GM18867 (cell line): ENCODE measurements at regions not wholly inside any gene's neighbourhood (a gene's known extent, or its start where the extent isn't known, plus 50 kb on each side); places are given as distances from the start of the nearest gene placed in this dataset.
"Not testable (repeated sequence)": the region's sequence is repeated elsewhere in the genome, so short reads cannot be mapped to it uniquely, and the experiment has no call there.

Experiments used
- ATAC-seq: cut with Tn5 transposase; IDR thresholded peaks from one replicate; pipeline ENCODE4 v1.9.1; 2021; ENCODE audit warnings: mild to moderate bottlenecking, moderate library complexity; ENCODE audit not compliant: unreplicated experiment

DNA sequence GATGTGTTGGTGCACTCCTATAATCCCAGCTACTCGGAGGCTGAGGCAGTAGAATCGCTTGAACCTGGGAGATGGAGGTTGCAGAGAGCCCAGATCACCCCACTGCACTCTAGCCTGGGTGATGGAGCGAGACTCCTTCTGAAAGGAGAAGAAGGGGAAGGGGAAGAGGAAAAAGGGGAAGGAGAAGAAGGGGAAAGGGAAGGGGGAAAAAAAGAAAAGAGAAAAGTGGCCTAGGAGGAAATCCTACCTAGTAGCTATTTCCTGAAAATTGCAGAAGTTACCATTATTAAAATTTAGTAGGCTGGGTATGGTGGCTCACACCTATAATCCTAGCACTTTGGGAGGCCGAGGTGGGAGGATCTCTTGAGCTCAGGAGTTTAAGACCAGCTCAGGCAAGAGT is 67.4 kb downstream of the ARRDC3 start:
- ATAC-seq: no peak

DNA sequence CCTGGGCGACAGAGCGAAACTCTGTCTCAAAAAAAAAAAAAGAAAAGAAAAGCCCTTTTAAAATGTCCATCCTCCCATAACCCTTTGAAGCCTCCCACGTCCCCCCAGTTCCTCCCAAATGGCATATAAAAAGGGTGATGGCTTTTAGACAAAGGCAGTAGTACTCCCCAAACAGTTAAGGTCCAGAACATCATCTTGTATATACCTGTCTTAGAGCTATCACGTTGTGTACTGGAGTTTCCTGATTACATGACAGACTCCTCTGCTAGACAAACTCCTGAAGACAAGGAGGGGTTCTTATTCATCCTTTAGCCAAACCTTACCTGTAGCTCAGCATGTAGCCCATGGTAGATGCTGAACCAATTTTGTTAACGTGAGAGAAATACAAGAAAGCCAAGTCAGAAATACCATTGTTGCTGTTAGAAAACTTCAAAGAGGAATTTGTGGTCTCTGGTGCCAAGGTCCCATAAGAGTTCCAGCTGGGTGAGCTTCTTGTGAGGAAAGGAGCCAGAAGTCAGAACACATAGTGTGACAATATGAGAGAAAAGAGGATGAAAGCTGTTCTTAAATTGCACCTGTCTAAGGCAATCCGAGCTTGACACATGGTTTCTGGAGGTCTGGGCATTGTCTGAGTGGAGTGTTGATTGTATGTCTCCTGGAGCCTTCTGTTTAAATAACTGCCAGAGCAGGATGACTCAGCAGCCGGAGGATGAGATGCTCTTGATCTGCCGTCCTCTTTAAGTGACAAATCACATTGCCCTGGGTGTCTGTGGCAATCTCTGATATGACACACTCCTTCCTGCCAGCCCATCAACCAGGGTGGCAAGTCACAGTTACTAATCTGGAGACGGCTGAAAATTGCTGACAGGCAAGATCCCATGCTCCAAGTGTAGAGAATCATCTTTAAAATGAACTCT is 69.1 kb downstream of the ARRDC3 start:
- peak; percentile 53 for ATAC-seq

DNA sequence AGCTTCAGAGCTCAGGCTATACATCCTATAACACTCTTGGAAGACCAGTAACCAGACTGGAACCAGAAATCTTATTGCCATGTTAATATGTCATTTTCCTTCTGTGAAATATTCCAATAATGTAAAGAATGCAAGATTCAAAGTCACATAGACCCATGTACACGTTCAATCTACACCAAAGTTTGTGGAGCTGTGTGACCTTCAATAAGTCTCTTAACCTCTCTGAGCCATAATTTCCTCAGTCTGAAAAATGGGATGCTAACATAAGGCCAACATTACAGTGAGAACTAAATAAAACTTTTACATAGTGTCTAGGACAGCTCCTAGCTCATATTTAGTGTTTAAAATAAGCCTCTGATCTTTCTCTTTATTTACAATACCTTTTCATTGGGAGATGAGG is 70.4 kb downstream of the ARRDC3 start:
- no peak for ATAC-seq

DNA sequence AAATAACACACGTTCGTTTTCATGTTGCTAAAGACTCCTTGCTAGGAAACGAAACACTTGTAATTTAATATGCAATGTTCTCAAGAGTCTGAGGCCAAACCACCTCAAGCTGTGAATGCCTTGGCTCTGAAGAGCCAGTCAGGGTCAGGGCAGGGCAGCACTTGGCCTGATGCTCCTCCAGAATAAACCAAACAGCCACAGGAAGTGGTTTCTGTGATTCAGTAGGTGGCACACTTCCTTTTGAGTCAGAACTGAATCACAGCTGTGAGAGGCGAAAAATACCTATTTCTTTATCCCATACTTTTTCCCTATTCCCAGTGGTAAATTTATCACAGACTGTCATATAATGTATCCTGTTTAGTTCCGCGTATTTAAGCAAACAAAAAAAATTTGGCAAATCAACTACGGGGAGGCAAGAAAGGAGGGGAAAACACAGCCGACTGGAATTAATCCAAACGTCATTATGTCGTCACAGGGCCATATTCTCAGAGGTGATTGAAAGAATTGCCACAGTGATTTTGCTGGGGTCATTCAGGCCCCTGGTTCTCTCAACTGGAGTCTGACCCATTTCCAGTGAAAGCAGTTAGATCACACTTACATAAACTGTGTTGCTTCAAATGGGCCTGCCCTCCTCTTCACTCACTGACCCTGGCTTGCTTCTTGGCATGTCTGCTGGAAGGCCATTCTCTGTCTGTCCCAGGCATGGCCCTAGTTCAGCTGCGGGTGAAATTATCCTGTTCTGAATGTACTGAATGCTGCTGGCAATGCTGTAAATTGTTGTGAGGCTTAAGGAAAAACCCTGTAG is 71.2 kb downstream of the ARRDC3 start:
- peak; percentile 97 for ATAC-seq

DNA sequence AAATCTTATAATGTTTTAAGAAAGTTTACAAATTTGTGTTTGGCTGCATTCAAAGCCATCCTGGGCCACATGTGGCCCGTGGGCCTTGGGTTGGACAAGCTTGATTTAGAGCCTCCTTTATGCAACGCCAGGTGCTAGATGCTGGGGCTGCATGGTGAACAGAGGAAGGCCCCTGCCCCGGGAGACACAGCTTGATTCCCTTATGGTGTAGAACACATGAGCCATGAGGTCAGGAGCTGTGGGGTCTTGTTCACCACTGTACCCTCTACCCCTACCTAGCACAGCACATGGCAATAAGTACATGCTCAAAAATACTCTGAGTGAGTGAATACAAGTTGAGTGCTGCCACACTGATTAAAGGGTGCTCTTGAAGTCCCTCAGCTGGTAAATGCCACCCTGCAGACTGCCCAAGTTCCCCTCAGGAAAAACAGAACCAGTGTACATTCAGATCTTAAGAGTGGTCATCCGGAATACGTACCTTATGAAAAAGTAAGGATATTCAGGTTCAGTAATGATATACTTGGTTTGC is 71.9 kb downstream of the ARRDC3 start:
- ATAC-seq: peak; percentile 19

DNA sequence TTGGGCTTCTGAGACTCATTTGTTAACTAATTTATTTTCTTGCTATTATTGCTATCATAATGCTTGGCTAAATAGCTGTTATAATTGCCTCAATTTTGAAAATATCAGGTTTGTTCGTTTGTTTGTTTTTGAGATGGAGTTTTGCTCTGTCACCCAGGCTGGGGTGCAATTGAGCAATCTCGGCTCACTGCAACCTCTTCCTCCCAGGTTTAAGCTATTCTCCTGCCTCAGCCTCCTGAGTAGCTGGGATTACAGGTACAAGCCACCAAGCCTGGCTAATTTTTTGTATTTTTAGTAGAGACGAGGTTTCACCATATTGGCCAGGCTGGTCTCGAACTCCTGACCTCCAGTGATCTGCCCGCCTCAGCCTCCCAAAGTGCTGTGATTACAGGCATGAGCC is 75.0 kb downstream of the ARRDC3 start:
- ATAC-seq: not testable (repeated sequence)

DNA sequence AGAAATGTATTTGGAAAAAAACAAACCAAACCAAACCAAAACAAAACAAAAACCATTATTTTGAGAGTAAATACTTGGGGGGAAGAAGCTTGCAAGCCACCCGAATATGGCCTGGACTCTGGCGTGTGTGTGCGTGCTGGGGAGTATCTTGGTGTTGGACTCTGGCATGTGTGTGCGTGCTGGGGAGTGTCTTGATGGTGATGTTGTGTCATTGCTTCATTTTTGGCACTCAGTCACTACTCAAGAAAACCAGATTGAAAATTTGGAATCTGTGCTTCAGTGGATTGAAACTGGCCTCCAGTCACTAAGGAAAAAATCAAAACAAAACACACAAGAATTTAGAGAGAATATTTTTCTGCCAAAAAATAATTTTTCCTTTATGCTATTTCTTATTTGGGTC is 76.1 kb downstream of the ARRDC3 start:
- ATAC-seq: no peak

DNA sequence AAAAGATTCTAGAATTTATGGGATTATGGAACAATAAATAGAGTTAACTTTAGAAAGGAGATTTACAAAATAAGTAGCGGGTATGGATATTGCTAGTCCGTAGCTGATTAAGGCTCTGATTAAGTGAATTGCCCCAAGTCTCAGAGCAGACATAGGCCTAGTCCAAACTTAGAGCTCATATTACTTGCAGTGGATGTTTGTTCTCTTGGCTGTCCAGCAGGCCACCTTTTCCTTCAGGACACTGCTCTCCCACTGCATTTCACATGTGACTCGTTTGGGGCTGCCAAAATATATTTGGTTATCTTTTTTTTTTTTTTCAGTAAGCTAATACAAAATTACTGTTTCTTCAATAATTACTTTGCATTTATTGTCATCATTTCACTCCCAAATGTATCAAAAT is 76.6 kb downstream of the ARRDC3 start:
- no peak for ATAC-seq

DNA sequence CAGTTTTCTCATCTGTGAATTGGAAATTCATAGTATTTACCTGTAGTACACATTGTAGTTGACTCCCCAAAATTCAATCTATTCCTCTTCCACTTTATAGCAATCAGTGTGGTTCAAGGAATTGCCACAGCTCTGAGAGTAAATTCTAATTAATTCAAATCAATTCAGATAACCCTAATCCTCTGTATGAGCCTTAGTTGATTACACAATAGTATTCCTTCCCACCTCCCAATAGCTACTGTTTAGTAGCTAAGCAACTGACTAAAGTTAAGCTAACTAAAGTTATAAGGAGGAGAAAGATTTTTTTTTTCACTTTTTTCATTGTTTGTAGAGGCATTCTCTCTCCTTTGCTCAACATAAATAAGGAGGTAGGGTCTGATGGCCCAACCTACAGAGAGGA is 77.5 kb downstream of the ARRDC3 start:
- ATAC-seq: no peak

DNA sequence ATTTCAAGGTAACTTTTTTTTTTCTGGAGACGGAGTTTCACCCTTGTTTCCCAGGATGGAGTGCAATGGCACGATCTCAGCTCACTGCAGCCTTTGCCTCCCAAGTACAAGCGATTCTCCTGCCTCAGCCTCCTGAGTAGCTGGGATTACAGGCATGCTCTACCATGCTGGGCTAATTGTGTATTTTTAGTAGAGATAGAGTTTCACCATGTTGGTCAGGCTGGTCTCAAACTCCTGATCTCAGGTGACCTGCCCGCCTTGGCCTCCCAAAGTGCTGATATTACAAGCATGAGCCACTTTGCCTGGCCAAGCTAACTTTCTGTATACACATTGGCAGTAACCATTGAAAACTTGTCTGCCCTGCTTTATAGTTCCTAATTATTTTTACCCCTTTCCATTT is 79.1 kb downstream of the ARRDC3 start:
- ATAC-seq: not testable (repeated sequence)

DNA sequence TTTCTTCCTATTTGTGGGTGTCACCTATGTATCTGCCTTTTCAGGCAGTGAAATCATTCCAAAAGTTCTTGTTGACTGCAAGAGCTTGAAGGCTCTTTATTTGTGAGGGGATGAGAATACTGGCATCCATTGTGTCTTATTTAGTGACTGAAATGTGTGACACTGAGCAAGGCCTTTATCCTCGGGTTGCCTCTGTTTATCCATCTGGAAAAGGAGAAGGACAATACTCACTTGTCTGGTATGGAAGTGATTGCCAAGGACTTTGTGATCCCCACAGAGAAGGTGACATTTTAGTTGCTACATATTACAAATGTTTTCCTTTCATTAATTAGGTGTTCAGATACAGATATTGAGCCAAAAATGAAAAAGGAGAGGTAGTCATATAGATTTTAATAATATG is 80.2 kb downstream of the ARRDC3 start:
- no peak for ATAC-seq

DNA sequence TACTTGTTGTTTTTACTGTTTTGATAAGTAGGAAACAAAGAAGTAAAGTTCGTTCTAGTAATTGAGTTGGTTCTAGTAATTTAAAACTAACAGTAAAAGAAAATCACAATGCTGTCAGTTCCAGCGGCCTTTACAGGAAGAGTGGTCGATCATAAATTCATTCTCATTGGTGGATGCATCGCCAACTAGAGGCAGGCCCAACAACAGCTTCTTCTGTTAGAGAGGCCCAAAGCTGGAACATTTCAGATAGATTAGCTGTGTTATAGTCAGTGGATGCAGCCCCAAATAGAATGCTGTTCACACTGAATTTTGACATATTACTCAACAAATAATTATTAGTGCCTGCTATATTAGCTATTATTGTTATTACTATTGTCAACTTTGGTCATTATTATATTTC is 80.8 kb downstream of the ARRDC3 start:
- ATAC-seq: no peak

DNA sequence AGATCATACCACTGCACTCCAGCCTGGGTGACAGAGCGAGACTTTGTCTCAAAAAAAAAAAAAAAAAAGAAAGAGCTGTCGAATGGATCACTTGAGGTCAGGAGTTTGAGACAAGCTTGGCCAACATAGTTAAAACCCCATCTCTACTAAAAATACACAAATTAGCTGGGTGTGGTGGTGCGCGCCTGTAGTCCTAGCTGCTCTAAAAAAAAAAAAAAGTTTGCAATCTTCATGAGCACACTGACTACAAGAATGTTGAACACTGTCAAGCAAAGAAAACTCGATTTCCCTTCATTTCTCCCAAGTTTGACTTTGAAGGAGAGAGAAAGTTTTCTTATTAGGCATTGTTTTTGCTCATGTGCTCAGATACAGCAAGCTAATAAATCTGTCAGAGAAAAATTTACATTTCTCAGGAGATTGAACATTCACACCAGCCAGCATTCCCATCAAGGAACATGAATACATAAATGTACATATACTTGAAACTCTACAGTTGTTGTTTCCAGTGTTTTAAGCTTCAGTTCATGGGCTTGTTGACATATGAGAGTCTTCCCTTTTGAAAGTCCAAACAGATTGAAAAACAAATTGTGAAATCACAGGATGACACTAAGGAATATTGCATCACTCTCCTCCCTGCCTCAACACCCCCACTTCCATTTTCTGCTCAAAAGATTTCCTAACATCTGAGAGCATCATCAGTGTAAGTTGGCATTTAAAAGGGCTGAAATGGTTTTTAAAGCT is 81.8 kb downstream of the ARRDC3 start:
- no peak for ATAC-seq

DNA sequence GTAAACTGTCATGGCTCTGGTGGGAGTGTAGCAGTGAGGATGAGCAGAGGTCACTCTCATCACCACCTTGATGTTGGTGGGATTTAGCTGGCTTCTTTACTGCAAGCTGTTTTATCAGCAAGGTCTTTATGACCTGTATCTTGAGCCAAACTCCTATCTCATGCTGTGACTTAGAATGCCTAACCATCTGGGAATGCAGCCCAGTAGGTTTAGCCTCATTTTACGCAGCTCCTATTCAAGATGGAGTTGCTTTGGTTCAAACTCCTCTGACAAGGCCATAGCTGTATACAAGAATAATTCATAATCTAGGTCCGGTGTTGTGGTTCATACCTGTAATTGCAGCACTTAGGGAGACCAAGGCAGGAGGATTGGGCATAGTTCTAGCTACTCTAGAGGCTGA is 85.1 kb downstream of the ARRDC3 start:
- no peak for ATAC-seq

DNA sequence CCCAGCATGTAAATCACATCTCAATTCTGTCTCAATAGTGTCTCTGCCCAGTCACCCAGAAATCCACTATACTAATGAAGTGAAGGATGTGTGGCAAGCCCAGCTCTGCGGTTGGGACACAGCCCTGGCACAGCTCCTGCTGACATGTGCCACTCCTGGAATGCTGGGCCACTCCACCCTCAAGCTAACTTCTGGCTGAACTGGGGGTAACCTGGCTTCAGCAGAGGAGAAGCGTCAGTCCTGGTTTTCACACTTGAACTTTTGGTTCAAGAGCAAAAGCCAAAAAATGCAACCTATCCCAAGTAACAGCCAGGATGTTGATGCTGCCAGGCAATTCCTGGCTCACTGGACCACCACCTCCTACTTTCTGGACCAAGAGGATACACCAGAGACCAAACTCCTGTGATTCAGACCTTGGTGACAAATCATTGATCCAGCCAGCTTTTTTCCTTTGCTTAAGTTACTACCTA is 86.4 kb downstream of the ARRDC3 start:
- no peak for ATAC-seq

DNA sequence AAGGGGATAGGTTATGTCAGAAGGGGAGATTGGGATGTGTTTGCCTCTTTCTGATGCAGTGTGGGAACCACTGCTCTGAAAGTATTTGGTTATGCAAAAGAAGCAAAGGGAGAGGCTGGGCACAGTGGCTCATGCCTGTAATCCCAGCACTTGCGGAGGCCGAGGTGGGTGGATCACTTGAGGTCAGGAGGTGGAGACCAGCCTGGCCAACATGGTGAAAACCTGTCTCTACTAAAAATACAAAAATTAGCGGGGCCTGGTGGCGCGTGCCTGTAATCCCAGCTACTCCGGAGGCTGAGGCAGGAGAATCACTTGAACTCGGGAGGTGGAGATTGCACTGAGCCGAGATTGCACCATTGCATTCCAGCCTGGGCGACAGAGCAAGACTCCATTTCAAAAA is 87.0 kb downstream of the ARRDC3 start:
- not testable (repeated sequence) for ATAC-seq

DNA sequence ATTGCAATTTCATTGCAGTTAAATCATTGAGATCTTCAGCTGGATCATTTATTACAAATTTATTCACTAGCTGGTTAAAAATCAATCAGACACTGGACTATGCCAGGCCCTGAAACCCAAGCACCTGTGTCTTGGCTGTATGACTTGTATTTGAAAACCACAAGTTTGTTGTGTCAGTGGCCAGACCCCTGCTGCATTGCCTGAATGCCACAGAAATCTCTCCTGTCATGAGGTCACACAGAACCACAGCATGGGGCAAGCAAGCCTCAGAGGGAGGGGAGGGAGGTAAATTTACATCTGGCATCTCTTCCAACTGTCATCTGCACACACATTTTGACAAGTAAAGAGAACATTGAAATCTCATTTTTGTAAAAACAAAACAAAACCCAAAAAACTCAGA is 90.0 kb downstream of the ARRDC3 start:
- ATAC-seq: peak; percentile 99

DNA sequence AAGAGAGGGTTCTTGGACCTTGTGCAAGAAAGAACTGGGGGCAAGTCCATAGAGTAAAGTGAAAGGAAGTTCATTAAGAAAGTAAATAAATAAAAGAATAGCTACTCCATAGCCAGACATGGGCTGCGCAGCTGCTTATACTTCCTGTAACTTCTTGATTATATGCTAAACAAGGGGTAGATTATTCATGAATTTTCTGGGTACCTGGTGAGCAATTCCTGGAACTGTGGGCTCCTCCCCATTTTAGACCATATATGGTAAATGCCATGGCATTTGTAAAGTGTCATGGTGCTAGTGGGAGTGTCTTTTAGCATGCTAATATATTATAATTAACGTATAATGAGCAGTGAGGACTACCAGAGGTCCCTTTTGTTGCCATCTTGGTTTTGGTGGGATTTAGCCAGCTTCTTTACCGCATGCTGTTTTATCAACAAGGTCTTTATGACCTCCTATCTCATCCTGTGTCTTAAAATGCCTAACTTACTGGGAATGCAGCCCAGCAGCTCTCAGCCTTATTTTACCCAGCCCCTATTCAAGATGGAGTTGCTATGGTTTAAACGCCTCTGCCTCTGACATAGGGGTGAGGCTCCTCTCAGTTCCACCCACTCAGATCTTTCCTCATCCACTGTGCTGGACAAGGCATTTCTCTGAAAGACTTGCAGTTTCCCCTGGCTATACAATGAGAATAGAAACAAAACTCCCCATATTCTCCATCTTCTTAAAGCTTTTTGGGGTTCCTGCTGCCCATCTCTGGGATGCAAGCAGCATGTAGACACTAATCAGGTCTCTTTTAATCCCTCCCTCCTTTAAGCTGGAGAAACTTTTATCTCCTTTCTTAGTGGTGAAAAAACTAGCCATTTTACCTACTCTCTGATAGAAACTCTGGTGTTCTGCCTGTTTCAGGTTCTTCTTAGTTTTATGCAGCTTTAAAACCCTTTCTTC is 91.2 kb downstream of the ARRDC3 start:
- ATAC-seq: no peak

DNA sequence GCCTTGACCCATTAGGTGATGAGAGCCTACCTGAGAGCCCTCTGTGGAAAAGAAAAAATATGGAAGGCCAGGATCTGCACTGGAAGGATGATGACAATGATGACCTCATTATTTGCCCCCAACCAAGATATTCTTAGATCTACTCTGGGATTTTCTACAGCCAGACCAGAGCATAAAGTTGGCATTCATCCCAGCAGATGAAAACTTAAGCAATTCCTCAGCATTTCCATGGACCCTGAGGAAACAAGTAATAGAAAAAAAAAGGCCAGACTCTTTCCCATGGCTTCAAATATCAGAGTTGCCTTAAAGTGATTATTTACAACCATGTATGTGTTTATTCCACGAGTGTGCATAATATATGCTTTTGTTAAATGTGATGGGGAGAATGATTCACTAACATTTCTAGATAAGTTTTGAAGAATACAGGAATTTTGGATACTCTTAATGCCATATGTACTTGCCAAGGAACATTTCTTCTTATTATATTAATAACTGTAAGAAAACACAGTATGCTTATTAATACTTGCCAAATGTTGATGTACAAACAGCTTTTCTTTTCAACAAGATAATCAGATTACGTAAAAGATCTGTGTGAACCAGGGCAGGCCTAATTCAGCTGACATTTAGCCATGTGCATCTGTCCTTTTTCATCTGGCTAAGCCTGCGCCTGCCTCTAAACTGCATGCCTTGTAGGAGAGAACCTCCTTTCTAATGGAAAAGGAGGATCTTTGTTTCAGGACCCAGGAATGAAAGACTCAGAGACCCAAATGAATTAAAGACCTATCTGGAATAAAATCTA is 94.8 kb downstream of the ARRDC3 start:
- ATAC-seq: no peak
